ENCODE measurements at regions not wholly inside any gene's neighbourhood (a gene's known extent, or its start where the extent isn't known, plus 50 kb on each side); places are given as distances from the start of the nearest gene placed in this dataset.

DNA sequence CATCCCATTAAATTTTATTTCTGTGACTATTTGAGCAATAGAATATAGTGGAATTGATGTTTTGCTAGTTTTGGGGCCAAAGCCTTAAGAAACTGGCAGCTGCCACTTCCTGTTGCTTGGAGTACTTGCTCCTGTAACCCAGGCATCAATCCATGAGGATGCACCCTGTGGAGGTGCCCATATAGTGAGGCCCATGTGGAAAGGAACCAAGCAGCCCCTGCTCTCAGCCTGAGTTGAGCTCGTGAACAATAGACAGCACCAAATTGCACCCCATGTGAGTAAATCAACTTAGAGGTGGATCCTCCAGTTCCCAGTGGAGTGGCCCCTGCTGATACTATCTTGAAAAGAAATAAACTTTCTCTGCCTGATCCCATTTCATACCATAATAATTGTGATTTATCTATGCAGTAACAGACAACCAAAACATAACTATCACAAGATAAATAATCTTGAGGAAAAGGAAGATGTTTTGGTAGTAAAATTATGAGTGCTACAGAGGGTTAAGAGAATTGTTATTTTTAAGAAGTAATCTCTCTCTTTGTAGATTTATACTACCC lies 481.9 kb downstream of the TBC1D32 start:
- Histone ChIP-seq H4K20me1 (replicated peaks; ENCODE audit: insufficient read depth) (no peaks in the 10 kb centered on the region), H3K4me3 (no peak overlapping the region), H3K36me3 (ENCODE audit: insufficient read depth) (no peaks in the 10 kb centered on the region), H2AFZ (no peak overlapping the region), H3K27ac (ENCODE audit: low read depth) (no peak overlapping the region), H3K9me2 (ENCODE audit: insufficient read depth) (no peaks in the 10 kb centered on the region; the same call in 1 of the 2 replicates), H3K79me2 (replicated peaks; ENCODE audit: insufficient read depth) (no peaks in the 10 kb centered on the region), H3K4me2 (no peak overlapping the region), H3K27me3 (ENCODE audit: insufficient read depth) (no peaks in the 10 kb centered on the region), H3K4me1 (ENCODE audit: insufficient read depth) (no peaks in the 10 kb centered on the region), H3F3A (replicated peaks; ENCODE audit: low read depth) (no peaks in the 10 kb centered on the region)
- Mint-ChIP-seq H3K4me3 (no peak overlapping the region), H3K27me3 (ENCODE audit: insufficient read depth, low read depth, poor library complexity) (no peaks in the 10 kb centered on the region), H3K27ac (no peak overlapping the region), H3K36me3 (ENCODE audit: low read depth) (no peaks in the 10 kb centered on the region; the same call in 2 of the 3 replicates), H3K4me1 (no peaks in the 10 kb centered on the region; the same call in 2 of the 3 replicates), H3K9me3 (no peaks in the 10 kb centered on the region)
- ATAC-seq = peak; percentile 62
- DNase-seq (ENCODE audit: low spot score) = no peak
- no peak for TF ChIP-seq CREB1 (CRISPR knock-in tag; IDR thresholded peaks at IDR 0.05; ENCODE audit: low read depth)
- no peak for TF ChIP-seq NANOG (IDR thresholded peaks at IDR 0.05; ENCODE audit: borderline replicate concordance)
- no peak for TF ChIP-seq ZNF331 (CRISPR knock-in tag; IDR thresholded peaks at IDR 0.05; ENCODE audit: low read depth)
- TF ChIP-seq, protein P1, sequence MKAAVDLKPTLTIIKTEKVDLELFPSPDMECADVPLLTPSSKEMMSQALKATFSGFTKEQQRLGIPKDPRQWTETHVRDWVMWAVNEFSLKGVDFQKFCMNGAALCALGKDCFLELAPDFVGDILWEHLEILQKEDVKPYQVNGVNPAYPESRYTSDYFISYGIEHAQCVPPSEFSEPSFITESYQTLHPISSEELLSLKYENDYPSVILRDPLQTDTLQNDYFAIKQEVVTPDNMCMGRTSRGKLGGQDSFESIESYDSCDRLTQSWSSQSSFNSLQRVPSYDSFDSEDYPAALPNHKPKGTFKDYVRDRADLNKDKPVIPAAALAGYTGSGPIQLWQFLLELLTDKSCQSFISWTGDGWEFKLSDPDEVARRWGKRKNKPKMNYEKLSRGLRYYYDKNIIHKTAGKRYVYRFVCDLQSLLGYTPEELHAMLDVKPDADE (IDR thresholded peaks at IDR 0.05) = no peak
- no peak for TF ChIP-seq EZH2 (IDR thresholded peaks at IDR 0.05; ENCODE audit: low read depth, unreplicated experiment)
- no peak for TF ChIP-seq ZNF114 (CRISPR knock-in tag; IDR thresholded peaks at IDR 0.05)
- no peak for TF ChIP-seq EZH2phosphoT487 (IDR thresholded peaks at IDR 0.05; ENCODE audit: unreplicated experiment)
- TF ChIP-seq, protein P2, sequence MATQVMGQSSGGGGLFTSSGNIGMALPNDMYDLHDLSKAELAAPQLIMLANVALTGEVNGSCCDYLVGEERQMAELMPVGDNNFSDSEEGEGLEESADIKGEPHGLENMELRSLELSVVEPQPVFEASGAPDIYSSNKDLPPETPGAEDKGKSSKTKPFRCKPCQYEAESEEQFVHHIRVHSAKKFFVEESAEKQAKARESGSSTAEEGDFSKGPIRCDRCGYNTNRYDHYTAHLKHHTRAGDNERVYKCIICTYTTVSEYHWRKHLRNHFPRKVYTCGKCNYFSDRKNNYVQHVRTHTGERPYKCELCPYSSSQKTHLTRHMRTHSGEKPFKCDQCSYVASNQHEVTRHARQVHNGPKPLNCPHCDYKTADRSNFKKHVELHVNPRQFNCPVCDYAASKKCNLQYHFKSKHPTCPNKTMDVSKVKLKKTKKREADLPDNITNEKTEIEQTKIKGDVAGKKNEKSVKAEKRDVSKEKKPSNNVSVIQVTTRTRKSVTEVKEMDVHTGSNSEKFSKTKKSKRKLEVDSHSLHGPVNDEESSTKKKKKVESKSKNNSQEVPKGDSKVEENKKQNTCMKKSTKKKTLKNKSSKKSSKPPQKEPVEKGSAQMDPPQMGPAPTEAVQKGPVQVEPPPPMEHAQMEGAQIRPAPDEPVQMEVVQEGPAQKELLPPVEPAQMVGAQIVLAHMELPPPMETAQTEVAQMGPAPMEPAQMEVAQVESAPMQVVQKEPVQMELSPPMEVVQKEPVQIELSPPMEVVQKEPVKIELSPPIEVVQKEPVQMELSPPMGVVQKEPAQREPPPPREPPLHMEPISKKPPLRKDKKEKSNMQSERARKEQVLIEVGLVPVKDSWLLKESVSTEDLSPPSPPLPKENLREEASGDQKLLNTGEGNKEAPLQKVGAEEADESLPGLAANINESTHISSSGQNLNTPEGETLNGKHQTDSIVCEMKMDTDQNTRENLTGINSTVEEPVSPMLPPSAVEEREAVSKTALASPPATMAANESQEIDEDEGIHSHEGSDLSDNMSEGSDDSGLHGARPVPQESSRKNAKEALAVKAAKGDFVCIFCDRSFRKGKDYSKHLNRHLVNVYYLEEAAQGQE (IDR thresholded peaks at IDR 0.05; ENCODE audit: unreplicated experiment) = no peak
- TF ChIP-seq, protein P3, sequence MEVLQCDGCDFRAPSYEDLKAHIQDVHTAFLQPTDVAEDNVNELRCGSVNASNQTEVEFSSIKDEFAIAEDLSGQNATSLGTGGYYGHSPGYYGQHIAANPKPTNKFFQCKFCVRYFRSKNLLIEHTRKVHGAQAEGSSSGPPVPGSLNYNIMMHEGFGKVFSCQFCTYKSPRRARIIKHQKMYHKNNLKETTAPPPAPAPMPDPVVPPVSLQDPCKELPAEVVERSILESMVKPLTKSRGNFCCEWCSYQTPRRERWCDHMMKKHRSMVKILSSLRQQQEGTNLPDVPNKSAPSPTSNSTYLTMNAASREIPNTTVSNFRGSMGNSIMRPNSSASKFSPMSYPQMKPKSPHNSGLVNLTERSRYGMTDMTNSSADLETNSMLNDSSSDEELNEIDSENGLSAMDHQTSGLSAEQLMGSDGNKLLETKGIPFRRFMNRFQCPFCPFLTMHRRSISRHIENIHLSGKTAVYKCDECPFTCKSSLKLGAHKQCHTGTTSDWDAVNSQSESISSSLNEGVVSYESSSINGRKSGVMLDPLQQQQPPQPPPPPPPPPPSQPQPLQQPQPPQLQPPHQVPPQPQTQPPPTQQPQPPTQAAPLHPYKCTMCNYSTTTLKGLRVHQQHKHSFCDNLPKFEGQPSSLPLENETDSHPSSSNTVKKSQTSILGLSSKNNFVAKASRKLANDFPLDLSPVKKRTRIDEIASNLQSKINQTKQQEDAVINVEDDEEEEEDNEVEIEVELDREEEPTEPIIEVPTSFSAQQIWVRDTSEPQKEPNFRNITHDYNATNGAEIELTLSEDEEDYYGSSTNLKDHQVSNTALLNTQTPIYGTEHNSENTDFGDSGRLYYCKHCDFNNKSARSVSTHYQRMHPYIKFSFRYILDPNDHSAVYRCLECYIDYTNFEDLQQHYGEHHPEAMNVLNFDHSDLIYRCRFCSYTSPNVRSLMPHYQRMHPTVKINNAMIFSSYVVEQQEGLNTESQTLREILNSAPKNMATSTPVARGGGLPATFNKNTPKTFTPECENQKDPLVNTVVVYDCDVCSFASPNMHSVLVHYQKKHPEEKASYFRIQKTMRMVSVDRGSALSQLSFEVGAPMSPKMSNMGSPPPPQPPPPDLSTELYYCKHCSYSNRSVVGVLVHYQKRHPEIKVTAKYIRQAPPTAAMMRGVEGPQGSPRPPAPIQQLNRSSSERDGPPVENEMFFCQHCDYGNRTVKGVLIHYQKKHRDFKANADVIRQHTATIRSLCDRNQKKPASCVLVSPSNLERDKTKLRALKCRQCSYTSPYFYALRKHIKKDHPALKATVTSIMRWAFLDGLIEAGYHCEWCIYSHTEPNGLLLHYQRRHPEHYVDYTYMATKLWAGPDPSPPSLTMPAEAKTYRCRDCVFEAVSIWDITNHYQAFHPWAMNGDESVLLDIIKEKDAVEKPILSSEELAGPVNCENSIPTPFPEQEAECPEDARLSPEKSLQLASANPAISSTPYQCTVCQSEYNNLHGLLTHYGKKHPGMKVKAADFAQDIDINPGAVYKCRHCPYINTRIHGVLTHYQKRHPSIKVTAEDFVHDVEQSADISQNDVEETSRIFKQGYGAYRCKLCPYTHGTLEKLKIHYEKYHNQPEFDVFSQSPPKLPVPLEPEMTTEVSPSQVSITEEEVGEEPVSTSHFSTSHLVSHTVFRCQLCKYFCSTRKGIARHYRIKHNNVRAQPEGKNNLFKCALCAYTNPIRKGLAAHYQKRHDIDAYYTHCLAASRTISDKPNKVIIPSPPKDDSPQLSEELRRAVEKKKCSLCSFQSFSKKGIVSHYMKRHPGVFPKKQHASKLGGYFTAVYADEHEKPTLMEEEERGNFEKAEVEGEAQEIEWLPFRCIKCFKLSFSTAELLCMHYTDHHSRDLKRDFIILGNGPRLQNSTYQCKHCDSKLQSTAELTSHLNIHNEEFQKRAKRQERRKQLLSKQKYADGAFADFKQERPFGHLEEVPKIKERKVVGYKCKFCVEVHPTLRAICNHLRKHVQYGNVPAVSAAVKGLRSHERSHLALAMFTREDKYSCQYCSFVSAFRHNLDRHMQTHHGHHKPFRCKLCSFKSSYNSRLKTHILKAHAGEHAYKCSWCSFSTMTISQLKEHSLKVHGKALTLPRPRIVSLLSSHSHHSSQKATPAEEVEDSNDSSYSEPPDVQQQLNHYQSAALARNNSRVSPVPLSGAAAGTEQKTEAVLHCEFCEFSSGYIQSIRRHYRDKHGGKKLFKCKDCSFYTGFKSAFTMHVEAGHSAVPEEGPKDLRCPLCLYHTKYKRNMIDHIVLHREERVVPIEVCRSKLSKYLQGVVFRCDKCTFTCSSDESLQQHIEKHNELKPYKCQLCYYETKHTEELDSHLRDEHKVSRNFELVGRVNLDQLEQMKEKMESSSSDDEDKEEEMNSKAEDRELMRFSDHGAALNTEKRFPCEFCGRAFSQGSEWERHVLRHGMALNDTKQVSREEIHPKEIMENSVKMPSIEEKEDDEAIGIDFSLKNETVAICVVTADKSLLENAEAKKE (CRISPR knock-in tag; IDR thresholded peaks at IDR 0.05) = no peak
- TF ChIP-seq STAT1 (IDR thresholded peaks at IDR 0.05; ENCODE audit: unreplicated experiment) = no peak
- TF ChIP-seq, protein P4, sequence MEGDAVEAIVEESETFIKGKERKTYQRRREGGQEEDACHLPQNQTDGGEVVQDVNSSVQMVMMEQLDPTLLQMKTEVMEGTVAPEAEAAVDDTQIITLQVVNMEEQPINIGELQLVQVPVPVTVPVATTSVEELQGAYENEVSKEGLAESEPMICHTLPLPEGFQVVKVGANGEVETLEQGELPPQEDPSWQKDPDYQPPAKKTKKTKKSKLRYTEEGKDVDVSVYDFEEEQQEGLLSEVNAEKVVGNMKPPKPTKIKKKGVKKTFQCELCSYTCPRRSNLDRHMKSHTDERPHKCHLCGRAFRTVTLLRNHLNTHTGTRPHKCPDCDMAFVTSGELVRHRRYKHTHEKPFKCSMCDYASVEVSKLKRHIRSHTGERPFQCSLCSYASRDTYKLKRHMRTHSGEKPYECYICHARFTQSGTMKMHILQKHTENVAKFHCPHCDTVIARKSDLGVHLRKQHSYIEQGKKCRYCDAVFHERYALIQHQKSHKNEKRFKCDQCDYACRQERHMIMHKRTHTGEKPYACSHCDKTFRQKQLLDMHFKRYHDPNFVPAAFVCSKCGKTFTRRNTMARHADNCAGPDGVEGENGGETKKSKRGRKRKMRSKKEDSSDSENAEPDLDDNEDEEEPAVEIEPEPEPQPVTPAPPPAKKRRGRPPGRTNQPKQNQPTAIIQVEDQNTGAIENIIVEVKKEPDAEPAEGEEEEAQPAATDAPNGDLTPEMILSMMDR (conservative IDR thresholded peaks at IDR 0.05; ENCODE audit: low read depth in 2 of 2) = no peak
- no peak for TF ChIP-seq JUNB (IDR thresholded peaks at IDR 0.05; ENCODE audit: unreplicated experiment)
- no peak for TF ChIP-seq POLR2AphosphoS5 (IDR thresholded peaks at IDR 0.05; ENCODE audit: low read depth)
